ENCODE measurements at regions not wholly inside any gene's neighbourhood (a gene's known extent, or its start where the extent isn't known, plus 50 kb on each side); places are given as distances from the start of the nearest gene placed in this dataset.
"Not testable (repeated sequence)": the region's sequence is repeated elsewhere in the genome, so short reads cannot be mapped to it uniquely, and the experiment has no call there.

- DNase-seq (ENCODE audit: low read depth), result no peak
- H3K4me3 ChIP-seq (ENCODE audit: low read depth, low read length), result no peak overlapping the region
- no peak for TF ChIP-seq CTCF (IDR thresholded peaks at IDR 0.05; ENCODE audit: insufficient read depth, low read depth, low read length, missing control alignments)
Measured at GRCh38 chr13:87168390-87168789, 502.8 kb upstream of the SLITRK5 start.

GRCh38 chr13:87169337-87169736 lies 501.8 kb upstream of the SLITRK5 start:
- no peak for DNase-seq (ENCODE audit: low read depth)
- no peak overlapping the region for H3K4me3 ChIP-seq (ENCODE audit: low read depth, low read length)
- TF ChIP-seq CTCF (IDR thresholded peaks at IDR 0.05; ENCODE audit: insufficient read depth, low read depth, low read length, missing control alignments), result no peak

- H3K4me3 ChIP-seq (ENCODE audit: low read depth, low read length), result no peak overlapping the region
- TF ChIP-seq CTCF (IDR thresholded peaks at IDR 0.05; ENCODE audit: insufficient read depth, low read depth, low read length, missing control alignments), result no peak
Measured at GRCh38 chr13:87172166-87172835, 498.9 kb upstream of the SLITRK5 start.

GRCh38 chr13:87185138-87185537 lies 486.0 kb upstream of the SLITRK5 start:
- not testable (repeated sequence) for H3K4me3 ChIP-seq (ENCODE audit: low read depth, low read length); DNase-seq (ENCODE audit: low read depth)

More at GRCh38 chr13:87172166-87172835, 498.9 kb upstream of the SLITRK5 start:
- no peak for DNase-seq (ENCODE audit: low read depth)

GRCh38 chr13:87186647-87187046 lies 484.5 kb upstream of the SLITRK5 start:
- not testable (repeated sequence) for DNase-seq (ENCODE audit: low read depth); H3K4me3 ChIP-seq (ENCODE audit: low read depth, low read length)

GRCh38 chr13:87191485-87191884 lies 479.7 kb upstream of the SLITRK5 start:
- not testable (repeated sequence) for H3K4me3 ChIP-seq (ENCODE audit: low read depth, low read length); DNase-seq (ENCODE audit: low read depth)

GRCh38 chr13:87198371-87198770 lies 472.8 kb upstream of the SLITRK5 start:
- DNase-seq (ENCODE audit: low read depth), result no peak
- H3K4me3 ChIP-seq (ENCODE audit: low read depth, low read length), result no peak overlapping the region
- TF ChIP-seq CTCF (IDR thresholded peaks at IDR 0.05; ENCODE audit: insufficient read depth, low read depth, low read length, missing control alignments), result no peak

- no peak for TF ChIP-seq CTCF (IDR thresholded peaks at IDR 0.05; ENCODE audit: insufficient read depth, low read depth, low read length, missing control alignments)
- DNase-seq (ENCODE audit: low read depth), result no peak
- no peak overlapping the region for H3K4me3 ChIP-seq (ENCODE audit: low read depth, low read length)
Measured at GRCh38 chr13:87206708-87207107, 464.5 kb upstream of the SLITRK5 start.

All from GM12865 (cell line).